ENCODE measurements at regions not wholly inside any gene's neighbourhood (a gene's known extent, or its start where the extent isn't known, plus 50 kb on each side); places are given as distances from the start of the nearest gene placed in this dataset.

DNA sequence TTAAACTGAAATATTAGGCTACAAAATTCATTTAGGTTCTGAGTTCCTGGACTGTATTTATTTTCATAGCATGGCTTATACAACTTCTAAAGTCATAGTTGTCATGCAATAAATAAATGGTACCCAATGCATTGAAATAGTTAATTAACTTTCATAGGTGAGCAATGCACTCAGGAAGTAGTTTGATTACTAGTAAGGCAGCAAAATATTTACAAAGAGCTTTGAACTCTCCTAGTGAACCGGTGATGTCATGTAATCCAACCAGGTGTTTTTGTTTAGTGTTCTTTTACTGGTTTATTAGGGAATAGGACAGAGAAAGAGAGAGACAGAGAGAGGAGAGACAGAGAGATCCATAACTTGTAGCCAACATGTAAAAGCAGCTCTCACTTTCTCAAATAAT, 228.6 kb upstream of the CTSO start:
- no peak for DNase-seq (ENCODE audit: low spot score)
- TF ChIP-seq EZH2phosphoT487 (IDR thresholded peaks at IDR 0.05) (no peak), EZH2 (IDR thresholded peaks at IDR 0.05) (no peak)
- TF ChIP-seq, protein P1, sequence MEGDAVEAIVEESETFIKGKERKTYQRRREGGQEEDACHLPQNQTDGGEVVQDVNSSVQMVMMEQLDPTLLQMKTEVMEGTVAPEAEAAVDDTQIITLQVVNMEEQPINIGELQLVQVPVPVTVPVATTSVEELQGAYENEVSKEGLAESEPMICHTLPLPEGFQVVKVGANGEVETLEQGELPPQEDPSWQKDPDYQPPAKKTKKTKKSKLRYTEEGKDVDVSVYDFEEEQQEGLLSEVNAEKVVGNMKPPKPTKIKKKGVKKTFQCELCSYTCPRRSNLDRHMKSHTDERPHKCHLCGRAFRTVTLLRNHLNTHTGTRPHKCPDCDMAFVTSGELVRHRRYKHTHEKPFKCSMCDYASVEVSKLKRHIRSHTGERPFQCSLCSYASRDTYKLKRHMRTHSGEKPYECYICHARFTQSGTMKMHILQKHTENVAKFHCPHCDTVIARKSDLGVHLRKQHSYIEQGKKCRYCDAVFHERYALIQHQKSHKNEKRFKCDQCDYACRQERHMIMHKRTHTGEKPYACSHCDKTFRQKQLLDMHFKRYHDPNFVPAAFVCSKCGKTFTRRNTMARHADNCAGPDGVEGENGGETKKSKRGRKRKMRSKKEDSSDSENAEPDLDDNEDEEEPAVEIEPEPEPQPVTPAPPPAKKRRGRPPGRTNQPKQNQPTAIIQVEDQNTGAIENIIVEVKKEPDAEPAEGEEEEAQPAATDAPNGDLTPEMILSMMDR (IDR thresholded peaks at IDR 0.05) = no peak
- H4K20me1 ChIP-seq (ENCODE audit: low read depth) = no peaks in the 10 kb centered on the region

DNA sequence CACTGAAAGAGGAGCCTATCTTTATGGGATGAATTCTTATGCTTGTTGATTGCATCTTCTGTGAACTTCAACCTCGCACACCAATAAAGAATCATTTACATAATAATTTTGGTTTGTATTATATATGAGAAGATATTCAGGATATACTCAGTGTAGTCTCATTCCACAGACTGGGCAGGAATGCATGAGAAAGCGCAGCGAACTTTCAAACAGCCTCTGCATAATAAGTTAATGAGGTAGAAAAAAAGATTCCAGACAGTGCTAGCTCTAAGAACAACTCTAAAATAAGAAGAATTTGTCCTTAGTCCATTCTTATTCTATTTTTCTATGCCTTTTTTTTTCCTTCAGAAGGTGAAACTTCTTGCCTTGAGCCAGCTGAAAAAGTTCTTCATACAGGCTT, 224.3 kb upstream of the CTSO start:
- H2AFZ ChIP-seq (replicated peaks) = no peak overlapping the region
- no peak for DNase-seq (ENCODE audit: low spot score)
- H3K4me3 ChIP-seq = no peak overlapping the region
- Mint-ChIP-seq H3K9me3 (no peaks in the 10 kb centered on the region), H3K27ac (no peak overlapping the region), H3K4me3 (no peak overlapping the region), H3K27me3 (ENCODE audit: insufficient read depth, low read depth) (no peaks in the 10 kb centered on the region), H3K36me3 (no peaks in the 10 kb centered on the region), H3K4me1 (peaks cover 9% of the 10 kb centered on the region)
- TF ChIP-seq EZH2phosphoT487 (IDR thresholded peaks at IDR 0.05) (no peak), EZH2 (IDR thresholded peaks at IDR 0.05) (no peak)
- TF ChIP-seq, protein P1 (IDR thresholded peaks at IDR 0.05) = no peak
- H3K9me3 ChIP-seq (ENCODE audit: low read depth) = no peaks in the 10 kb centered on the region
- peaks cover 8% of the 10 kb centered on the region for H3K4me1 ChIP-seq
- no peaks in the 10 kb centered on the region for H3K79me2 ChIP-seq (ENCODE audit: low read depth)
- no peaks in the 10 kb centered on the region for H3K27me3 ChIP-seq
- H4K20me1 ChIP-seq (ENCODE audit: low read depth) = no peaks in the 10 kb centered on the region
- H3F3A ChIP-seq (ENCODE audit: low read depth) = no peaks in the 10 kb centered on the region
- no peaks in the 10 kb centered on the region for H3K36me3 ChIP-seq
- H3K4me2 ChIP-seq = no peak overlapping the region
- no peak overlapping the region for H3K9ac ChIP-seq
- no peak overlapping the region for H3K27ac ChIP-seq

More for the DNA sequence above, 228.6 kb upstream of the CTSO start:
- Mint-ChIP-seq H3K4me1 (peaks cover 5% of the 10 kb centered on the region), H3K27ac (no peak overlapping the region), H3K27me3 (ENCODE audit: insufficient read depth, low read depth) (peaks cover 2% of the 10 kb centered on the region), H3K4me3 (no peak overlapping the region), H3K9me3 (no peaks in the 10 kb centered on the region), H3K36me3 (no peaks in the 10 kb centered on the region)
- no peak overlapping the region for H3K4me3 ChIP-seq
- H3F3A ChIP-seq (ENCODE audit: low read depth) = no peaks in the 10 kb centered on the region
- H3K27me3 ChIP-seq = no peaks in the 10 kb centered on the region
- H3K36me3 ChIP-seq = no peaks in the 10 kb centered on the region
- H3K4me1 ChIP-seq = no peaks in the 10 kb centered on the region
- no peak overlapping the region for H3K9ac ChIP-seq
- no peaks in the 10 kb centered on the region for H3K9me3 ChIP-seq (ENCODE audit: low read depth)
- H3K79me2 ChIP-seq (ENCODE audit: low read depth) = no peaks in the 10 kb centered on the region
- no peak overlapping the region for H3K27ac ChIP-seq
- H3K4me2 ChIP-seq = no peak overlapping the region
- H2AFZ ChIP-seq (replicated peaks) = no peak overlapping the region

- Histone ChIP-seq H3K27me3 (no peaks in the 10 kb centered on the region), H2AFZ (replicated peaks) (no peak overlapping the region)
- H3K4me1 Mint-ChIP-seq = peaks cover 9% of the 10 kb centered on the region
Observed at GRCh38 chr4:156176896-156177295, 223.2 kb upstream of the CTSO start.

More at GRCh38 chr4:156176896-156177295, 223.2 kb upstream of the CTSO start:
- Histone ChIP-seq H3K36me3 (no peaks in the 10 kb centered on the region), H3K9ac (no peak overlapping the region), H4K20me1 (ENCODE audit: low read depth) (no peaks in the 10 kb centered on the region), H3K79me2 (ENCODE audit: low read depth) (no peaks in the 10 kb centered on the region), H3K4me1 (peaks cover 8% of the 10 kb centered on the region), H3K4me3 (no peak overlapping the region), H3K9me3 (ENCODE audit: low read depth) (no peaks in the 10 kb centered on the region), H3F3A (ENCODE audit: low read depth) (no peaks in the 10 kb centered on the region), H3K4me2 (no peak overlapping the region), H3K27ac (no peak overlapping the region)
- TF ChIP-seq EZH2 (IDR thresholded peaks at IDR 0.05) (no peak), EZH2phosphoT487 (IDR thresholded peaks at IDR 0.05) (no peak)
- TF ChIP-seq, protein P1 (IDR thresholded peaks at IDR 0.05) = no peak
- no peak overlapping the region for H3K27ac Mint-ChIP-seq
- H3K4me3 Mint-ChIP-seq = no peak overlapping the region
- H3K9me3 Mint-ChIP-seq = no peaks in the 10 kb centered on the region
- H3K27me3 Mint-ChIP-seq (ENCODE audit: insufficient read depth, low read depth) = no peaks in the 10 kb centered on the region
- DNase-seq (ENCODE audit: low spot score) = no peak
- H3K36me3 Mint-ChIP-seq = no peaks in the 10 kb centered on the region

Data from neural progenitor cell (in vitro differentiated cells).